ENCODE measurements at regions not wholly inside any gene's neighbourhood (a gene's known extent, or its start where the extent isn't known, plus 50 kb on each side); places are given as distances from the start of the nearest gene placed in this dataset.

- Mint-ChIP-seq H3K36me3 (ENCODE audit: insufficient read depth, unreplicated experiment) (no peaks in the 10 kb centered on the region), H3K27ac (ENCODE audit: unreplicated experiment) (no peak overlapping the region), H3K4me3 (ENCODE audit: low read depth, unreplicated experiment) (no peak overlapping the region), H3K9me3 (ENCODE audit: low read depth, unreplicated experiment) (no peaks in the 10 kb centered on the region), H3K27me3 (ENCODE audit: unreplicated experiment) (peaks cover 6% of the 10 kb centered on the region), H3K4me1 (ENCODE audit: low read depth, unreplicated experiment) (no peaks in the 10 kb centered on the region)
- intact Hi-C loops (cut with micrococcal nuclease; ENCODE audit: unreplicated experiment), result no loop called here
- DNase-seq, result no peak
- BruUV-seq (replicated peaks), result no TSS peak
- CTCF ChIA-PET, result no interaction called here
- TF ChIP-seq CTCF (IDR thresholded peaks at IDR 0.05; ENCODE audit: unreplicated experiment), result no peak
These were observed 164.7 kb upstream of the SLCO3A1 start for GRCh38 chr15:91688811-91689210.

GRCh38 chr15:91689377-91689776 lies 164.1 kb upstream of the SLCO3A1 start:
- no peak for TF ChIP-seq CTCF (IDR thresholded peaks at IDR 0.05; ENCODE audit: unreplicated experiment)
- no peaks in the 10 kb centered on the region for H3K4me1 Mint-ChIP-seq (ENCODE audit: low read depth, unreplicated experiment)
- no peaks in the 10 kb centered on the region for H3K9me3 Mint-ChIP-seq (ENCODE audit: low read depth, unreplicated experiment)
- DNase-seq, result no peak
- BruUV-seq (replicated peaks), result no TSS peak
- H3K27ac Mint-ChIP-seq (ENCODE audit: unreplicated experiment), result no peak overlapping the region
- no peak overlapping the region for H3K4me3 Mint-ChIP-seq (ENCODE audit: low read depth, unreplicated experiment)
- H3K27me3 Mint-ChIP-seq (ENCODE audit: unreplicated experiment), result peaks cover under 1% of the 10 kb centered on the region
- CTCF ChIA-PET, result no interaction called here
- H3K36me3 Mint-ChIP-seq (ENCODE audit: insufficient read depth, unreplicated experiment), result no peaks in the 10 kb centered on the region
- intact Hi-C loops (cut with micrococcal nuclease; ENCODE audit: unreplicated experiment), result no loop called here

GRCh38 chr15:91692596-91692995 lies 160.9 kb upstream of the SLCO3A1 start:
- intact Hi-C loops (cut with micrococcal nuclease; ENCODE audit: unreplicated experiment), result no loop called here
- Mint-ChIP-seq H3K9me3 (ENCODE audit: low read depth, unreplicated experiment) (no peaks in the 10 kb centered on the region), H3K27me3 (ENCODE audit: unreplicated experiment) (no peaks in the 10 kb centered on the region), H3K4me1 (ENCODE audit: low read depth, unreplicated experiment) (no peaks in the 10 kb centered on the region), H3K27ac (ENCODE audit: unreplicated experiment) (no peak overlapping the region), H3K36me3 (ENCODE audit: insufficient read depth, unreplicated experiment) (no peaks in the 10 kb centered on the region), H3K4me3 (ENCODE audit: low read depth, unreplicated experiment) (no peak overlapping the region)
- DNase-seq, result no peak
- BruUV-seq (replicated peaks), result no TSS peak
- CTCF ChIA-PET, result interaction anchor here (1.8 kb wide), 1 partner anchor 13 kb away, joined by 7 read pairs; no protein-coding TSS in a partner anchor
- no peak for TF ChIP-seq CTCF (IDR thresholded peaks at IDR 0.05; ENCODE audit: unreplicated experiment)

- CTCF ChIA-PET, result no interaction called here
- no peak overlapping the region for H3K27ac Mint-ChIP-seq (ENCODE audit: unreplicated experiment)
- no peaks in the 10 kb centered on the region for H3K27me3 Mint-ChIP-seq (ENCODE audit: unreplicated experiment)
- no peak overlapping the region for H3K4me3 Mint-ChIP-seq (ENCODE audit: low read depth, unreplicated experiment)
- no peaks in the 10 kb centered on the region for H3K36me3 Mint-ChIP-seq (ENCODE audit: insufficient read depth, unreplicated experiment)
- DNase-seq, result no peak
- no peak for TF ChIP-seq CTCF (IDR thresholded peaks at IDR 0.05; ENCODE audit: unreplicated experiment)
- no TSS peak for BruUV-seq (replicated peaks)
- no peaks in the 10 kb centered on the region for H3K9me3 Mint-ChIP-seq (ENCODE audit: low read depth, unreplicated experiment)
- intact Hi-C loops (cut with micrococcal nuclease; ENCODE audit: unreplicated experiment), result no loop called here
- no peaks in the 10 kb centered on the region for H3K4me1 Mint-ChIP-seq (ENCODE audit: low read depth, unreplicated experiment)
These were observed 159.2 kb upstream of the SLCO3A1 start for GRCh38 chr15:91694131-91694830.

Measured in Calu3 (cell line).